ENCODE measurements at regions not wholly inside any gene's neighbourhood (a gene's known extent, or its start where the extent isn't known, plus 50 kb on each side); places are given as distances from the start of the nearest gene placed in this dataset.

DNA sequence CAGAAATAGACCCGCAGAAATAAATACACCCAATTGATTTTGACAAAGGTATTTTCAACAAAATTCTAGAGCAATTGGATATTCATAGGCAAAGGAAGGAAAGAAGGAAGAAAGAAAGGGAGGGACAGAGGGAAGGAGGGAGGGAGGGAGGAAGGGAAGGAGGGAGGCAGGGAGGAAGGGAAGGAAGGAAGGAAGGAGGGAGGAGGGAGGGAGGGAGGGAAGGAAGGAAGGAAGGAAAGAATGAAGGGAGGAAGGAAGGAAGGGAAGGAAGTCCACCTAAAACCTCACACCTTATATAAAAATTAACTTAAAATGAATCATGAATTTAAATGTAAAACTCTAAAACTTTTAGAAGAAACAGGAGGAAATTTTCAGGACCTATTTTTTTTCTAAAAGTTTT lies 94.2 kb upstream of the USP47 start:
- TF ChIP-seq, protein P1, sequence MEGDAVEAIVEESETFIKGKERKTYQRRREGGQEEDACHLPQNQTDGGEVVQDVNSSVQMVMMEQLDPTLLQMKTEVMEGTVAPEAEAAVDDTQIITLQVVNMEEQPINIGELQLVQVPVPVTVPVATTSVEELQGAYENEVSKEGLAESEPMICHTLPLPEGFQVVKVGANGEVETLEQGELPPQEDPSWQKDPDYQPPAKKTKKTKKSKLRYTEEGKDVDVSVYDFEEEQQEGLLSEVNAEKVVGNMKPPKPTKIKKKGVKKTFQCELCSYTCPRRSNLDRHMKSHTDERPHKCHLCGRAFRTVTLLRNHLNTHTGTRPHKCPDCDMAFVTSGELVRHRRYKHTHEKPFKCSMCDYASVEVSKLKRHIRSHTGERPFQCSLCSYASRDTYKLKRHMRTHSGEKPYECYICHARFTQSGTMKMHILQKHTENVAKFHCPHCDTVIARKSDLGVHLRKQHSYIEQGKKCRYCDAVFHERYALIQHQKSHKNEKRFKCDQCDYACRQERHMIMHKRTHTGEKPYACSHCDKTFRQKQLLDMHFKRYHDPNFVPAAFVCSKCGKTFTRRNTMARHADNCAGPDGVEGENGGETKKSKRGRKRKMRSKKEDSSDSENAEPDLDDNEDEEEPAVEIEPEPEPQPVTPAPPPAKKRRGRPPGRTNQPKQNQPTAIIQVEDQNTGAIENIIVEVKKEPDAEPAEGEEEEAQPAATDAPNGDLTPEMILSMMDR (IDR thresholded peaks at IDR 0.05; ENCODE audit: insufficient read depth, low read depth, low read length) = no peak
- H3K4me3 ChIP-seq (ENCODE audit: low read depth, low read length) = no peak overlapping the region
- DNase-seq (ENCODE audit: low read depth) = no peak

DNA sequence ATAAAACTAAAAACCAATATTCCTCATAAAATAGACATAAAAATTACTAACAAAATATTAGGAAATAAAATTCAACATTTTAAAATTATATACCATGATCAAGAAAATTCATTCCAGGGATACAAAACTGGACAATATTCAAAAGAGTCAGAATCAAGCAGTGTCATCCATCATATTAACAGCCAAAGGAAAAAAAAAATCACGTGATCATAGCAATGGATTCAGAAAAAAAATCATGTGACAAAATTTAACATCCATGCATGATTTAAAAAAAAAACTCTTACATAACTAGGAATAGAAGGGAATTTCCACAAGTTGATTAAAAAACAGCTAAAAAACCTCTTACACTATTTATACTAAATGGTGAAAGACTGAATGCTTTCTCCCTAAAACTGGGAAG lies 95.3 kb upstream of the USP47 start:
- no peak overlapping the region for H3K4me3 ChIP-seq (ENCODE audit: low read depth, low read length)
- no peak for DNase-seq (ENCODE audit: low read depth)
- TF ChIP-seq, protein P1 (IDR thresholded peaks at IDR 0.05; ENCODE audit: insufficient read depth, low read depth, low read length) = no peak

DNA sequence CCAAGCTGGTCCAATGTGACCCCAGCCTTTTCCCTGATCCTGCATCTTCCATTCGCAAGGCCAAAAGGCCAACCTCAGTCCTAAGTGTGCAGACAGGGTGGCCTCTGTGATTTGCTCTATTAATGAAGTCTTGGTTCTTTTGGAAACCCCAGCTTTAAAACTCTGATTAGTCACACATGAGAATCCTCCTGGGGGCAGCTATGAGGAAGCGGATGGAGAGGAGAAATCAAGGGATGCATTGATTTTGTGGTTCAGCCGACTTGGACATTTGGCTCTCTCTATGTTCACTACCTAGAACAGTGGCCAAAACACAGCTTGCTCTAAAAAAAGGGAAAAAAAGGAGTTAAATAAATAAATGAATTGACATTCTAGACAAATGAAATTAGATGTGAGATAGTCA lies 98.6 kb upstream of the USP47 start:
- TF ChIP-seq, protein P1 (IDR thresholded peaks at IDR 0.05; ENCODE audit: insufficient read depth, low read depth, low read length) = no peak
- DNase-seq (ENCODE audit: low read depth) = no peak
- H3K4me3 ChIP-seq (ENCODE audit: low read depth, low read length) = no peak overlapping the region

DNA sequence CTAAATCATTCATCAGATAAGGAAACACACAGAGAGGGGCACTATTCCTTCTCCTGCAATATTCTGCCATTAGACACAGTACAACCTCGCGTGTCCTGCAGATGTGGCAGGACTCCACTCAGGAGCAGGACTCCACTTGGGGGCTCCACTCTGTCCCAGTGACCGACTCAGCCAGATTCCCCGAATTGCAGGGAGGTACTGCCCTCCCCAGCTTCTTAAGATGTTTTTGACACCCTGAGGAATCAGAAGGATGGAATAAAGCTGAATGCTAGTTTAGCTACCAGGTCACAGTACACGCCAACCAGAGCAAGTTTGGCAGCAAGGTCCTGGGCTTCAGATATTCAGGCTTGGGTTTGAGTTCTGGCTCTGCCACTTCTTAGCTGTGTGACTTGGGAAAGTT lies 99.3 kb upstream of the USP47 start:
- TF ChIP-seq, protein P1 (IDR thresholded peaks at IDR 0.05; ENCODE audit: insufficient read depth, low read depth, low read length) = no peak
- no peak overlapping the region for H3K4me3 ChIP-seq (ENCODE audit: low read depth, low read length)
- DNase-seq (ENCODE audit: low read depth) = no peak

DNA sequence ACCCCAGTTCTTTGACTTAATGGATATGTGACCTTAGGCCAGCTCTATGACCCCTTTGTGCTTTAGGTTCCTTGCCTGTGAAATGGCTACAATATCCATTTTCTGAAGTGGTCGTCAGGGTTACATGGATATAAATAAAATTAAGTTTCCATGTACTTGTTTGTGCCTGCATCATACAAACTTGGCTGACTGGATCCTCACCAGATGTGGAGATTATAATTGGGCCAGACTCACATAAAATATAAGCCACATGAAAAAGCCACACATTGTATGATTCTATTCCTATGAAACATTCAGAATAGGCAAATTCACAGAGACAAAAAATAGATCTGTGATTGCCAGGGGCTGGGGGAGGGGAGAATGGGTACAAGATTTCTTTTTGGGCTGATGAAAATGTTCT lies 100.9 kb upstream of the USP47 start:
- no peak for DNase-seq (ENCODE audit: low read depth)
- no peak overlapping the region for H3K4me3 ChIP-seq (ENCODE audit: low read depth, low read length)
- TF ChIP-seq, protein P1 (IDR thresholded peaks at IDR 0.05; ENCODE audit: insufficient read depth, low read depth, low read length) = no peak

DNA sequence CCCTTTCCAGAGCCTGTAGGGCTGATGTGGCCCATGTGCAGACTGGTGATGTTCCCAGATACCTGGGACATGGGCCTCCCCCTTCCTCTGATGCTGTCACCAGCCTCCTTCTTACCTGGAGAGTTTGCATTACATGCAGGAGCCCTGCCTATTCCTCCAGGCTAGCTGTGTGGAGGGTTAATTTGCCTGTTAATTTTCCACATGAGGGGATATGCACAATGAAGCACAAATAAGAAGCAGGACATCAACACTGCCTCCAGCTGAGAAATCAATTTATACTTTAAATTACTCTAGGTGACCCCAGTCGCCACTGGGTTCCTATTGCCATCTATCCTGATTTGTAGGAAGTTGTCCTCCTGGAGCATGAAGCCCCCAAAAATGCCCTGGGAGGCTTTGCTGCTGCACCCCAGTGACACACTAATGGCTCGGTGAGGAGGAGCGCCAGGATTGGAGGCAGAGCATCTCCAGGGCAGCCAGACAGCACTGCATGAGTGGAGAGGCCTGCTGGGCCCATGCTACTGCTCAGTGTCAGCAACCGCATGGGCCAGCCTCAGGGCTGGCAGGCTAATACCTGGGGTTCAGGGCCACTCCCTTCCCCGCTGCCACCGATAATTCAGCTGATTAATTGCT lies 101.6 kb upstream of the USP47 start:
- TF ChIP-seq, protein P1 (IDR thresholded peaks at IDR 0.05; ENCODE audit: insufficient read depth, low read depth, low read length) = no peak
- H3K4me3 ChIP-seq (ENCODE audit: low read depth, low read length) = no peak overlapping the region
- DNase-seq (ENCODE audit: low read depth) = no peak

DNA sequence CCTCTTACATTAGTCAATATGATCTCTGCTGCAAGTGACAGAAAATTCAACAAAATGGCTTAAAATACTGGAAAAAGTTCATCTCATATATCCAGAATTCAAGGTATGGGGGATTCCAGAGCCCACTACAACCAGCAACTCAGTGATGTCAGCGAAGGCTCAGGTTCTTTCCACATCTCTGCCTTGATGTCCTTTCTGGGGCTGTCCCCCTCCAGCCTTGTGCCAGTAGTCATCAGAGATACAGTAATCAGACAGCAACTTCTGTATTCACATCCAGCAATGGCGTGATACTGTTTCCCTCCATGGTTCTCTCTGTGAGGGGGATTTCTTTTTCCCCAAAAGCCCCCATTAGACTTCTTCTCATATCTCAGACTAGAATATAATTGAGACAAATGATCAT lies 103.4 kb upstream of the USP47 start:
- DNase-seq (ENCODE audit: low read depth) = no peak
- TF ChIP-seq, protein P1 (IDR thresholded peaks at IDR 0.05; ENCODE audit: insufficient read depth, low read depth, low read length) = no peak

More for the DNA sequence above, 103.4 kb upstream of the USP47 start:
- H3K4me3 ChIP-seq (ENCODE audit: low read depth, low read length) = no peak overlapping the region

All from fibroblast of villous mesenchyme (primary cell).